ENCODE measurements at regions not wholly inside any gene's neighbourhood (a gene's known extent, or its start where the extent isn't known, plus 50 kb on each side); places are given as distances from the start of the nearest gene placed in this dataset.

DNA sequence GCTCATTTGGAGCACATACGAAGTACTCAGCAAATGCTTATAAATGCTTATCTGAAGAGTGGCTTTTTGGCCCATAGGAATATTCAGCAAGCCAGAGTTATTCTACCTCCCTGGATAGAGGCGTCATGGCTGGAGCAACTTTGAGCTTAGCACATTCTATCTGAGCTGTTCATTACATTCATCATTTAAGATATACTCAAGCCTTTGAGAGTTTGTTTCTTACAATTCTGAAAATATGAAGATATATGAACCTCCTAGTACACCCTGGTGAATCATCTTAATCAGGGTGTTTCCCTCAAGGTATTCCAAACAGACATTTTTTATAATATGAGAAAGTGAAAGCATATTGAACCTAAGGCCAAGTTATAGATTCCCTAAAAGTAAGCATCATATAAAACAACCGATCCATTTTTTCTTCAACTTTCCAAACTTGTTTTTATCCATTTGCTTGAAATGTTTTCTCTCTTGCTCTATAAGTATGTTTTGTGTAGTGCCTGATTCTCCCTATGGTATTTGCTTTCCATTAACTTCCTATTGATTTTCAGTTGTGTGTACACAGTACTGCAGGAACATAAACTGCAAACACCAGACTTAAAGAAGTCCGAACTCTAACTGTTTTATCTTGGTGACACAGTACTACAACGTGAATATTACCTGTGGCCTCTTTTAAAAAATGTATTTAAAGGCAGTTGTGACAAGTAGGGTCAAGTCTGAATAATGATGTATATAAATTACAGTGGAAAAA is 139.7 kb upstream of the PTPRK start:
- no peak for TF ChIP-seq POLR2A (IDR thresholded peaks at IDR 0.05)
- TF ChIP-seq, protein P1, sequence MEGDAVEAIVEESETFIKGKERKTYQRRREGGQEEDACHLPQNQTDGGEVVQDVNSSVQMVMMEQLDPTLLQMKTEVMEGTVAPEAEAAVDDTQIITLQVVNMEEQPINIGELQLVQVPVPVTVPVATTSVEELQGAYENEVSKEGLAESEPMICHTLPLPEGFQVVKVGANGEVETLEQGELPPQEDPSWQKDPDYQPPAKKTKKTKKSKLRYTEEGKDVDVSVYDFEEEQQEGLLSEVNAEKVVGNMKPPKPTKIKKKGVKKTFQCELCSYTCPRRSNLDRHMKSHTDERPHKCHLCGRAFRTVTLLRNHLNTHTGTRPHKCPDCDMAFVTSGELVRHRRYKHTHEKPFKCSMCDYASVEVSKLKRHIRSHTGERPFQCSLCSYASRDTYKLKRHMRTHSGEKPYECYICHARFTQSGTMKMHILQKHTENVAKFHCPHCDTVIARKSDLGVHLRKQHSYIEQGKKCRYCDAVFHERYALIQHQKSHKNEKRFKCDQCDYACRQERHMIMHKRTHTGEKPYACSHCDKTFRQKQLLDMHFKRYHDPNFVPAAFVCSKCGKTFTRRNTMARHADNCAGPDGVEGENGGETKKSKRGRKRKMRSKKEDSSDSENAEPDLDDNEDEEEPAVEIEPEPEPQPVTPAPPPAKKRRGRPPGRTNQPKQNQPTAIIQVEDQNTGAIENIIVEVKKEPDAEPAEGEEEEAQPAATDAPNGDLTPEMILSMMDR (IDR thresholded peaks at IDR 0.05 in 8 of 11, conservative IDR thresholded peaks at IDR 0.05 in 3 of 11): no peak
